ENCODE measurements at regions not wholly inside any gene's neighbourhood (a gene's known extent, or its start where the extent isn't known, plus 50 kb on each side); places are given as distances from the start of the nearest gene placed in this dataset.

- no peaks in the 10 kb centered on the region for H3K27me3 Mint-ChIP-seq (ENCODE audit: insufficient read depth)
- H3K36me3 Mint-ChIP-seq (ENCODE audit: low read depth) = no peaks in the 10 kb centered on the region
- H3K27ac Mint-ChIP-seq = no peak overlapping the region
- no peaks in the 10 kb centered on the region for H3K4me1 Mint-ChIP-seq (ENCODE audit: low read depth)
- peaks cover 26% of the 10 kb centered on the region for H3K9me3 Mint-ChIP-seq
- TF ChIP-seq CTCF (IDR thresholded peaks at IDR 0.05) = no peak
- no peak overlapping the region for H3K4me3 Mint-ChIP-seq
- DNase-seq = no peak
These were observed 228.4 kb upstream of the EYS start for GRCh38 chr6:65935412-65935811.

GRCh38 chr6:65933390-65933789 lies 226.4 kb upstream of the EYS start:
- no peak overlapping the region for H3K4me3 Mint-ChIP-seq
- no peak overlapping the region for H3K27ac Mint-ChIP-seq
- no peak for TF ChIP-seq CTCF (IDR thresholded peaks at IDR 0.05)
- peaks cover 30% of the 10 kb centered on the region for H3K9me3 Mint-ChIP-seq
- H3K27me3 Mint-ChIP-seq (ENCODE audit: insufficient read depth) = no peaks in the 10 kb centered on the region
- DNase-seq = no peak
- no peaks in the 10 kb centered on the region for H3K4me1 Mint-ChIP-seq (ENCODE audit: low read depth)
- H3K36me3 Mint-ChIP-seq (ENCODE audit: low read depth) = no peaks in the 10 kb centered on the region

- Mint-ChIP-seq H3K36me3 (ENCODE audit: low read depth) (no peaks in the 10 kb centered on the region), H3K27me3 (ENCODE audit: insufficient read depth) (no peaks in the 10 kb centered on the region; the same call in none of the 2 replicates), H3K4me3 (no peak overlapping the region), H3K4me1 (ENCODE audit: low read depth) (no peaks in the 10 kb centered on the region), H3K27ac (no peak overlapping the region), H3K9me3 (peaks cover 13% of the 10 kb centered on the region)
- no peak for TF ChIP-seq CTCF (IDR thresholded peaks at IDR 0.05)
- no peak for DNase-seq
These were observed 220.1 kb upstream of the EYS start for GRCh38 chr6:65927141-65927540.

DNA sequence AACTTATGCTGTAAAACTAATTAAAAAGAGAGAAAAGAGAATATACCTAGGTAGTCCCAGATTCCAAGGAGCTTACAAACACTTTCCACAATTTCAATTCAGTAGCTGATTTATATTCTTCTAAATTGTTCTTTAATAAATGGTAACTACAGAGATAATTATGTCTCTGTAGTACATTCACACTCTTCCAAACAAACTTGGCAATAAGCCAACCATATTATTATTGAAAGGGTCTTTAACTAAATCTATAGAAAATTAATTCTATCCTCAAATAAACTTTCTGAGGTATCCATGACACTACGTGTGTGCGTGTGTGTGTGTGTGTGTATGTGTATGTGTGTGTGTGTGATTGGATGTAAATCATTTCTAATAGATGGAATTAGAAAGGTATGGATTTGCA lies 217.4 kb upstream of the EYS start:
- H3K9me3 Mint-ChIP-seq = peaks cover 18% of the 10 kb centered on the region
- DNase-seq = no peak
- no peak overlapping the region for H3K27ac Mint-ChIP-seq
- no peaks in the 10 kb centered on the region for H3K36me3 Mint-ChIP-seq (ENCODE audit: low read depth)
- no peak for TF ChIP-seq CTCF (IDR thresholded peaks at IDR 0.05)
- no peaks in the 10 kb centered on the region for H3K4me1 Mint-ChIP-seq (ENCODE audit: low read depth)
- H3K27me3 Mint-ChIP-seq (ENCODE audit: insufficient read depth) = no peaks in the 10 kb centered on the region; the same call in none of the 2 replicates
- no peak overlapping the region for H3K4me3 Mint-ChIP-seq

GRCh38 chr6:65922049-65922448 lies 215.0 kb upstream of the EYS start:
- Mint-ChIP-seq H3K4me3 (no peak overlapping the region), H3K4me1 (ENCODE audit: low read depth) (no peaks in the 10 kb centered on the region), H3K27me3 (ENCODE audit: insufficient read depth) (no peaks in the 10 kb centered on the region; the same call in none of the 2 replicates), H3K36me3 (ENCODE audit: low read depth) (no peaks in the 10 kb centered on the region), H3K9me3 (peaks cover 16% of the 10 kb centered on the region), H3K27ac (no peak overlapping the region)
- no peak for TF ChIP-seq CTCF (IDR thresholded peaks at IDR 0.05)
- DNase-seq = no peak

- Mint-ChIP-seq H3K9me3 (peaks cover 54% of the 10 kb centered on the region), H3K4me3 (no peak overlapping the region), H3K27me3 (ENCODE audit: insufficient read depth) (no peaks in the 10 kb centered on the region), H3K4me1 (ENCODE audit: low read depth) (no peaks in the 10 kb centered on the region), H3K27ac (no peak overlapping the region), H3K36me3 (ENCODE audit: low read depth) (no peaks in the 10 kb centered on the region)
- TF ChIP-seq CTCF (IDR thresholded peaks at IDR 0.05) = no peak
- no peak for DNase-seq
These were observed 201.0 kb upstream of the EYS start for GRCh38 chr6:65908065-65908464.
